Right renal pelvis (tissue), 4 donors: ENCODE measurements at regions not wholly inside any gene's neighbourhood (a gene's known extent, or its start where the extent isn't known, plus 50 kb on each side); places are given as distances from the start of the nearest gene placed in this dataset.
"Not testable (repeated sequence)": the region's sequence is repeated elsewhere in the genome, so short reads cannot be mapped to it uniquely, and the experiment has no call there.

Experiments
- DNase-seq, 4 donors: peaks; one replicate each; pipeline ENCODE4 v3.0.0-alpha.2; 2013; ENCODE audit warnings: low read depth in 4 of 4, low spot score in 3 of 4, missing footprints in 1 of 4

DNA sequence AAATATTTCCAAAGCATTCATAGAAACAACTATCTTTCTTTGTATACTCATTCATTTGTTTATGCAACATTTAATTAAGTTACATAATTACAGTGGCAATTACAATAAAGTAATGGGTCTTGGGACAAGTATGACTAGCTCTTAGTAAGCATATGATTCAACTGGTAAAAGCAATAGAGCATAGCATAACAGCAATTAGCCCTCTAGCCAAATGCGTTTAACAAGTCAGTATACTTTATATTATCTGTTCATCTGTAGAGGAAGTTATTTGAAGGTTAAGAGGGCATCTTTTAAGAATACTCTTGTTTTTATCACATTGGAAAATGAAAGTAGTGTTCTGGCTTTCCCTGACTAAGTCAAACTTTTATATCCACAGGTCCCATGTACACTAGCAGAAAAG lies 198.1 kb upstream of the UGT8 start:
- no peak for DNase-seq

- DNase-seq: no peak
Measured at GRCh38 chr4:114401483-114401882, 197.1 kb upstream of the UGT8 start.

DNA sequence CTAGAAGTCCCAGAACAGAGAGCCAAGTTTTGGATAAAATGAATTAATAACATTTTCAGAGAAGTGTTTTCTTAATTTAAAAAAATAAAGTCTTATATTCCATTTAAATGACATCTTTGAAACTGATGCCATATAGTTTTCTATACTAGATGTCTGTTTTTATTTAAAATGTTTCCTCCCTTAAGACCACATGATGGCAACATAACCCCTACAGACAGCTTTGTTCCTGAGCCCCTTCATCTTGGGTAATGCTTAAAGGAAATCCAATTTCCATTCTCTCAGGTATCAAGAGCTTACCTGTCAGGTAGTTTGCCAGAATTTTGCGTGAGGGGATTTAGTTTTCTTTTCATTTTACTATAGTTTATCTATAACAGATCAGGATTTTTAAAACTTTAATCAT lies 181.4 kb upstream of the UGT8 start:
- DNase-seq: no peak

DNA sequence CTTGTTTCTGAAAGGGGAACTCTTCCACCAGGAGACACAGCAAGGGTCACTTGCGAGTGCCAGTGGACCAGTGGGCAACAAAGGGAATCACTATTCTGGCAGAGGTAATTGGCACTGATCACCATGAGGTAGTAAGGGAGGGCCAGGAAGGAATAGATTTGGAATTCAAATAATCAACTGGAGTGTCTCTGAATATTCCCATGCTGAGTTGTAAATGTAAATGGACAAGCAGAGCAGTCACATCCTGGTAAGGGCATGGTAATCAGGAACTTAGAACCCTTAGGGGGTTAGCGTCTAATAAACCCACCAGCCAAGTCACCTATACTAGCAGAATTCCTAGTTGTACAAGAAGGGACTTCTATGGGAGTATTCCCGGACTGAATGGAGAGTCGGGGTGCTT lies 178.5 kb upstream of the UGT8 start:
- no peak for DNase-seq

GRCh38 chr4:114423582-114423981 lies 175.0 kb upstream of the UGT8 start:
- no peak for DNase-seq

DNA sequence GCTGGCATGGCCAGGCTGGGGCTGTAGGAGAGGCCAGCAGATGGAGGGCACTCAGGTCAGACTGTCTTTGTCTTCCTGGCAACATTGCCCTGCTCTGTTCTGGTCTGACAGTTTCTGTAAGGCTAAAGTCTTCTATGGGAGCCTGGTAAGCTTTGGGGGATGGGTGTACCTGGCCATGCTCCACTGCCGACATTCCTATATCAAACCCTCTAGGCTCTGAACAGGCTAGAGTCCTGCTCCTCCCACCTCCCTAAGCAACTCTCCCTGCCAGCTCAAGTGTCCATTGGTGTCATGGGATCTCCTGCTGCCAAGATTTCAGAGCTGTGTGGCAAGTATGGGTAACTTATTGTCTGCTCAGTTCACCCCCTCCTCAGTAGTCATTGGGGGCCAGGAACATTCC lies 163.5 kb upstream of the UGT8 start:
- no peak for DNase-seq

GRCh38 chr4:114442856-114443255 lies 155.8 kb upstream of the UGT8 start:
- no peak for DNase-seq

- no peak for DNase-seq
Measured at GRCh38 chr4:114444211-114444610, 154.4 kb upstream of the UGT8 start.

GRCh38 chr4:114447963-114448516 lies 150.6 kb upstream of the UGT8 start:
- not testable (repeated sequence) for DNase-seq

DNA sequence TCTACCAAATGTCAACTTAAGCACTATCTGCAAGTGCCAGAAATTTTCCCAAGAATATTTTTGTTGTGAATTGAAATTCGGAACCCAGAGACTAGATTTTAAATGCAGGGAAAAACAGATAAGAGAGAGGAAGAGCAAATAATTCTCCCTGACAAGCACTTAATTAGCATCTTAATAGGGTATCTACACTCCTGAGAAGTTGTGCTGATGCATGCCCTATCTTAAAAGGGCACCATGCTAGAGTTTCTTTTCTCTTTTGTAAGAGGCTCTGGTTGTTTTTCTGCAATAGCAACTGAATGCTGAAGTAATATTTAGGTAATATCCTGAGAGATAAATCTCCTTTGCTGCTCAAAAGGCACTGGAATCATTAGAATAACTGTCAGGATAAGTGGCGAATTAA lies 139.9 kb upstream of the UGT8 start:
- DNase-seq: no peak

- no peak for DNase-seq
Measured at GRCh38 chr4:114464726-114465272, 133.8 kb upstream of the UGT8 start.

- no peak for DNase-seq
Measured at GRCh38 chr4:114465766-114466165, 132.8 kb upstream of the UGT8 start.

- no peak for DNase-seq
Measured at GRCh38 chr4:114466299-114466698, 132.3 kb upstream of the UGT8 start.

DNA sequence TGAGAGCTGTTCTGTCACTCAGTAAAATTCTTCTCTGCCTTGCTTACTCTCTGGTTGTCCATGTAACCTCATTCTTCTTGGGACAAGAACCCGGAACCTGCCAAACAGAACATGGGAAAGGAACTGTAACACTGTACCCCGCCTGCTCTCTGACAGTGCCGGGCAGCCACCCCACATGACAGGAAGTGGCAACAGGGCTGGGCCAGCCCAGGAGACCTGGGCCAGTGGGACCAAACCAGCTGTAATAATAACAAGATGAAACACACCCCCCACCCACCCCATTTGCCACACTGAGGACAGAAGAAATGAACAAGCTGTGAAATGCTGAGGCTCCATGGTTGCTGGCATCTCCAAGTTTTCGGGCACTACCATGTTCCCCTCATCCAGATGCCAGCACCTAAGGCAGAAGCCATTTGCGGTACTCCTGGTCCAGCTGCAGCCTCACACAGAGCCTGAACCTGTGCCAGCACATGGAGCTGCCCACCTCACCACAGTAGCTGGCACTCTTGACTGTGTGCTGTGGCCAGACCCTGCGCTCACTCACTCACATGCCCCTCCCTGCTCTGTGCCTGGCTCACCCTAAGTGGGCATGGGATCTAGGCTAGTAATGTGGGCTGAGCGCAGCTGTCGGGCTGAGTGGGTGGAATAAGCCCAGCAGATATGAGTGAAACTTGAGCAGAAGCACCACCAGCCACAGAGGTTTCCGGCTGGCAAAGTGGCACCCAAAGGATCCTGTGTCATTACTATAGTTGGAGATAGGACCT lies 126.2 kb upstream of the UGT8 start:
- DNase-seq: no peak

GRCh38 chr4:114474188-114474800 lies 124.3 kb upstream of the UGT8 start:
- no peak for DNase-seq

- no peak for DNase-seq
Measured at GRCh38 chr4:114476310-114476709, 122.3 kb upstream of the UGT8 start.

DNA sequence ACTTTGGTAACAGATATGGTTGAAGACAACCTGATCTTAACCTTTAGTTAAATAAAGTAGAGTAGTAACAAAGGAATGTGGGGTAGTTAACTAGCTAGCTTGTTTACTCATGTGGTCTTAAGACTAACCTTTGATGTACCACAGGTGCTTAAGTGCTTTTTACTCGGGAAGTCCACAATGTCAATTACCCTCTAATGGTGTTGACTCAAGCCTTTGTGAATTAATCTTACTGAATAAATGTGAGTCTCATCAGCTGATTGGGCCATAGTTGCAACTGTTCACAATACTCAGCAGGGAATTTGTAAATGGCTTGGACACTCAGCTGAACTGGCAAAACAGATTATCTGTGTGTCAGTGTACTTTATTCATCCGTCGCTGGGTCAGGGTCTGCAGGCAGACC lies 119.0 kb upstream of the UGT8 start:
- no peak for DNase-seq

DNA sequence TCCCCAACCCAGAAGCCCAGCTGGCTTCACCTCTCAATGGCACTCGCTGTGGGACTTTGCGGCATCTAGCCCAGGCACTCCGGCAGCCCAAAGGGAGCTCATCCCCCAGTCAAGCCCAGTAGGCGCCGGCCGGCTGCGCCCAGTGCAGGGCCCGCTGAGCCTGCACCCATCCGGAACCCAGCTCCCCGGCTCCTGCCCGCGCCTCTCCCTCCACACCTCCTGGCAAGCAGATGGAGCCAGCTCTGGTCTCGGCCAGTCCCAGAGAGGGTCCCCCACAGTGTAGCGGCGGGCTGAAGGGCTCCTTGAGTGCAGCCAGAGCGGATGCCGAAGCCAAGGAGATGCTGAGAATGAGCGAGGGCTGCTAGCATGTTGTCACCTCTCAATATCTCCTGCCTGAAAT lies 116.8 kb upstream of the UGT8 start:
- DNase-seq: no peak

- no peak for DNase-seq
Measured at GRCh38 chr4:114487101-114487500, 111.5 kb upstream of the UGT8 start.

DNA sequence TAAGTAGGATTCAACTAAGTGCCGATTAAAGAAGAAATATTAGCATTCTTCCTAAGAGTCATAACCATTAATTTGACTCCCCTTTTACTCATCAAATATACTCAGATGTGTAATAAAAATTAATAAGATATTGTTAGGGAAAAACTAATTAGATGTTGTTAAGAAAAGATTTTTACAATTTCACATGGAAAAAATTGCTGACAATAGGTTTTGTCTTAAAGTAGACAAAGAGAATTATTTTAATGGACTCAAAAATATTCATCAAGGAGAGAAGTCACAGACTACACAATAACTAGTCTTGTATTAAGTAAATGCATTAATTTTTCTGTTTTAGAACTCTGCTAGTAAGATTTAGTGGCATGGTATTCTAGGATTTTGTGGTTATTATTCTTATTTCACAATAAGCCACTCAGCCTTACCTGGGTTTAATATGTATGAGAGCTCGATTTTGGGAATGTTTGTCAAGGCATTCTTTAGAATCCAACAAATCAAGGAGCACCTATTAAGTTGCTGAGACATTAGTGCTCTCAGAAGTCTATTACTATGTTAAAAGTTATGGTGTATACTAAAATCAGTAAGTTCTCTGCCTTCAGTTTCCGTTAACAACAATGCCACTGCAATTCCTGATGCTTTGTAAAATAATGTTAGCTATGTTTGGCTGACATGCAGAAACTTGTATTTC lies 110.2 kb upstream of the UGT8 start:
- DNase-seq: no peak

- no peak for DNase-seq
Measured at GRCh38 chr4:114494246-114494803, 104.3 kb upstream of the UGT8 start.
